Fibroblast of the conjunctiva (primary cell): ENCODE measurements at regions not wholly inside any gene's neighbourhood (a gene's known extent, or its start where the extent isn't known, plus 50 kb on each side); places are given as distances from the start of the nearest gene placed in this dataset.

Experiments
- DNase-seq: peaks from one replicate; pipeline ENCODE4 v3.0.0-alpha.2; 2010; ENCODE audit warnings: low read depth

- peak; percentile 43 for DNase-seq
Observed at GRCh38 chr4:123747016-123747415, 350.4 kb downstream of the SPRY1 start.

- no peak for DNase-seq
Observed at GRCh38 chr4:123748806-123749205, 352.2 kb downstream of the SPRY1 start.

GRCh38 chr4:123749383-123749782 lies 352.8 kb downstream of the SPRY1 start:
- DNase-seq = no peak

- no peak for DNase-seq
Observed at GRCh38 chr4:123750044-123750443, 353.4 kb downstream of the SPRY1 start.

- DNase-seq = no peak
Observed at GRCh38 chr4:123755655-123756054, 359.1 kb downstream of the SPRY1 start.

- no peak for DNase-seq
Observed at GRCh38 chr4:123767806-123768205, 371.2 kb downstream of the SPRY1 start.

GRCh38 chr4:123770884-123771283 lies 374.3 kb downstream of the SPRY1 start:
- no peak for DNase-seq

- no peak for DNase-seq
Observed at GRCh38 chr4:123776267-123776666, 379.7 kb downstream of the SPRY1 start.

- DNase-seq = peak; percentile 53
Observed at GRCh38 chr4:123777373-123777772, 380.8 kb downstream of the SPRY1 start.

GRCh38 chr4:123783151-123783790 lies 386.7 kb downstream of the SPRY1 start:
- no peak for DNase-seq

GRCh38 chr4:123783921-123784320 lies 387.3 kb downstream of the SPRY1 start:
- no peak for DNase-seq

GRCh38 chr4:123784626-123785025 lies 388.0 kb downstream of the SPRY1 start:
- no peak for DNase-seq

- DNase-seq = peak; percentile 86
Observed at GRCh38 chr4:123785538-123785937, 388.9 kb downstream of the SPRY1 start.

GRCh38 chr4:123786163-123786915 lies 389.7 kb downstream of the SPRY1 start:
- no peak for DNase-seq

- DNase-seq = no peak
Observed at GRCh38 chr4:123786920-123787319, 390.3 kb downstream of the SPRY1 start.

GRCh38 chr4:123787512-123788080 lies 391.0 kb downstream of the SPRY1 start:
- no peak for DNase-seq

GRCh38 chr4:123788577-123788976 lies 392.0 kb downstream of the SPRY1 start:
- no peak for DNase-seq

- no peak for DNase-seq
Observed at GRCh38 chr4:123790681-123791080, 394.1 kb downstream of the SPRY1 start.

- no peak for DNase-seq
Observed at GRCh38 chr4:123802082-123802645, 405.6 kb downstream of the SPRY1 start.

- no peak for DNase-seq
Observed at GRCh38 chr4:123802933-123803332, 406.3 kb downstream of the SPRY1 start.

- DNase-seq = no peak
Observed at GRCh38 chr4:123804196-123804721, 407.7 kb downstream of the SPRY1 start.

GRCh38 chr4:123806056-123806455 lies 409.5 kb downstream of the SPRY1 start:
- DNase-seq = no peak

- DNase-seq = no peak
Observed at GRCh38 chr4:123807187-123807586, 410.6 kb downstream of the SPRY1 start.
